HK-2 (cell line): ENCODE measurements at regions not wholly inside any gene's neighbourhood (a gene's known extent, or its start where the extent isn't known, plus 50 kb on each side); places are given as distances from the start of the nearest gene placed in this dataset.
"Not testable (repeated sequence)": the region's sequence is repeated elsewhere in the genome, so short reads cannot be mapped to it uniquely, and the experiment has no call there.

ENCODE experiments used
- DNase-seq: peaks from one replicate; pipeline ENCODE4 v3.0.0-alpha.2; 2018; ENCODE audit not compliant: unreplicated experiment

- no peak for DNase-seq
These were observed 63.3 kb downstream of the POU4F1 start for GRCh38 chr13:78540058-78540457.

- DNase-seq = not testable (repeated sequence)
These were observed 77.3 kb downstream of the POU4F1 start for GRCh38 chr13:78526044-78526443.

GRCh38 chr13:78524936-78525335 is 78.4 kb downstream of the POU4F1 start:
- DNase-seq = no peak

GRCh38 chr13:78521091-78521490 is 82.3 kb downstream of the POU4F1 start:
- DNase-seq = no peak

- DNase-seq = no peak
These were observed 82.9 kb downstream of the POU4F1 start for GRCh38 chr13:78520425-78520824.

GRCh38 chr13:78518482-78518881 is 84.9 kb downstream of the POU4F1 start:
- DNase-seq = not testable (repeated sequence)

GRCh38 chr13:78499802-78500201 is 103.5 kb downstream of the POU4F1 start:
- no peak for DNase-seq

- DNase-seq = no peak
These were observed 105.5 kb downstream of the POU4F1 start for GRCh38 chr13:78497702-78498355.

- DNase-seq = no peak
These were observed 111.4 kb downstream of the POU4F1 start for GRCh38 chr13:78491978-78492377.

GRCh38 chr13:78490225-78490624 is 113.1 kb downstream of the POU4F1 start:
- not testable (repeated sequence) for DNase-seq

GRCh38 chr13:78487707-78488106 is 115.6 kb downstream of the POU4F1 start:
- no peak for DNase-seq

- no peak for DNase-seq
These were observed 117.5 kb downstream of the POU4F1 start for GRCh38 chr13:78485803-78486202.

- no peak for DNase-seq
These were observed 125.2 kb downstream of the POU4F1 start for GRCh38 chr13:78478183-78478582.

GRCh38 chr13:78476910-78477309 is 126.4 kb downstream of the POU4F1 start:
- DNase-seq = no peak

- DNase-seq = no peak
These were observed 134.7 kb downstream of the POU4F1 start for GRCh38 chr13:78468621-78469020.

GRCh38 chr13:78465250-78465649 is 138.1 kb downstream of the POU4F1 start:
- no peak for DNase-seq

GRCh38 chr13:78460176-78460575 is 143.2 kb downstream of the POU4F1 start:
- no peak for DNase-seq

- DNase-seq = no peak
These were observed 159.5 kb downstream of the POU4F1 start for GRCh38 chr13:78443839-78444238.

- DNase-seq = no peak
These were observed 165.6 kb downstream of the POU4F1 start for GRCh38 chr13:78437781-78438180.

- no peak for DNase-seq
These were observed 167.0 kb downstream of the POU4F1 start for GRCh38 chr13:78436311-78436710.

- no peak for DNase-seq
These were observed 172.0 kb downstream of the POU4F1 start for GRCh38 chr13:78431328-78431727.

GRCh38 chr13:78430811-78431210 is 172.5 kb downstream of the POU4F1 start:
- no peak for DNase-seq

GRCh38 chr13:78430166-78430791 is 173.1 kb downstream of the POU4F1 start:
- no peak for DNase-seq

- DNase-seq = no peak
These were observed 174.7 kb downstream of the POU4F1 start for GRCh38 chr13:78428646-78429045.
